Activated gamma-delta T cell treated with anti-CD3 and anti-CD28 coated beads, Interleukin-2, amount 50 U/mL, for 16 hours (primary cell): ENCODE measurements at regions not wholly inside any gene's neighbourhood (a gene's known extent, or its start where the extent isn't known, plus 50 kb on each side); places are given as distances from the start of the nearest gene placed in this dataset.

Experiments used
- DNase-seq: peaks from one replicate; pipeline ENCODE4 v3.0.0-alpha.2; 2020; ENCODE audit warnings: low read depth

DNA sequence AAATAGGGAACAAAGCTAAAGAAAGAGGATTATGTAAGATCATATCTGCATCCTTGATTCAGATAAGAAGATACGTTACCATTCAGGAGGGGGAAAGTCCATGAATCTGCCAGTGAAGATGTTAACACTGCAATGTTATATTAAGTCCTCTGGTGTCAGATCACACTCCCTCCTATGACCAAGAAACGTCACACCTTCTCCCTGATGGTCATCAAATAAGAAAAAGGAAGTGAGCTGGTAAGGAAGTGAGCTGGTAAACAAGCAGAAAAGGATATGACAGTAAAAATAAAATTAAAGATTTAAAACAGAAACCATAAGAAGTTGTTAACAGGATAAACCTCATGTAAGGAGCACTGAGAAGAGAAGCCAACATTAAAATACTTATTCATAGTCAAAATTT lies 340.2 kb downstream of the SEC23A start:
- no peak for DNase-seq

- no peak for DNase-seq
These were observed 340.6 kb downstream of the SEC23A start for GRCh38 chr14:38762426-38762825.

DNA sequence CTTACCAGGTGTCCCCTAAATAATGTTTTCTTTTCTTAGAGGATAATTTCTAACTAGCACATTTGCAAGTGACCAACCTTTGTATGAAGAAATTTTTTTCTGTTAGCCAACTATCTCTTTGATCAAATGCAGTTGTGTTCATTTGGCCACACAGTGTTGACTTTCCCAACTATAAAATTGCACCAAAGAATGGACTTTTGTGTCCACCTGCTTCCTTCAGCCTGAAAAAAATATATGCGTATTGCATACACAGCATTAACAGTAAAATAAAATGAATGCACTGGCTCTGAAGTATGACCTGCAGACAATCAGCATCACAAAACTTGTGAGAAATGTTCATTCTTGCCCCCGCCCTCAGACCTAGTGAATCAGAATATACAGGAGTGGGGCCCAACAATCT lies 342.0 kb downstream of the SEC23A start:
- no peak for DNase-seq

GRCh38 chr14:38758661-38759060 lies 344.4 kb downstream of the SEC23A start:
- no peak for DNase-seq

- no peak for DNase-seq
These were observed 348.0 kb downstream of the SEC23A start for GRCh38 chr14:38755036-38755435.

DNA sequence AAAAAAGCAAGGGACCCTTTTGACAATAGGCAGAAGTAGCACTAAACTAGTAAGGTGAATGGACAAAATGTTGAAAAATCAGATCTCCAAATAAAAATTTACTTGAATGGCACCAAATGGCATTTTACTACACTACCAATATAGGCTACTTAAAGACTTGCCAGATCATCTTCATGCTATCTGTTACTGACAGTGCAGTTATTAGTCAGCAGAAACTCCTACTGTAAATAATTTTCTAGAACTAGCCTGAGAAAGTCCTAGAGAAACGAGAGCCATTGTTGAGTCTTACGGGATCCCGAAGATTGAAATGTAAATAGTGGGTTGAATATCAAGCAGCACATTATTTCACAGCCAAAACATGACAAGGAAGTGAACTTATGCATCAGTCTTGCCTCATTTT lies 350.3 kb downstream of the SEC23A start:
- DNase-seq: no peak

DNA sequence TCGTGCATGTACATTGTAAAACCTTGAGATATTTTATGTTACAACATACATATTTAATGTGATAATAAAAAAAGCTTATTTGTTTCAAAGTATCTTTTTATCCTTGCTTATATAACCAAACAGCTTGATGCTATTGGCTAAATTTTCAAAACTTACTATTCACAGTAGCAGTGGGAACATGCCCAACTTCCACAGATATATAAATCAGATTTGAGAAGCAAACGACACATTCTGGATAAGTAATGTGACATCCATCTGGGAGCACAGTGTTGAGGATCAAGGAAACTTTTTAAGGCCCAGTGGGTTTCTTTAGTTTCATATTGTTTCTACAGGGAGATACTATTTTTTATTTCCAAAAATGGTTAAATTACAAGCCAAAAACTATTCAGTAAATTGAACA lies 350.7 kb downstream of the SEC23A start:
- no peak for DNase-seq

DNA sequence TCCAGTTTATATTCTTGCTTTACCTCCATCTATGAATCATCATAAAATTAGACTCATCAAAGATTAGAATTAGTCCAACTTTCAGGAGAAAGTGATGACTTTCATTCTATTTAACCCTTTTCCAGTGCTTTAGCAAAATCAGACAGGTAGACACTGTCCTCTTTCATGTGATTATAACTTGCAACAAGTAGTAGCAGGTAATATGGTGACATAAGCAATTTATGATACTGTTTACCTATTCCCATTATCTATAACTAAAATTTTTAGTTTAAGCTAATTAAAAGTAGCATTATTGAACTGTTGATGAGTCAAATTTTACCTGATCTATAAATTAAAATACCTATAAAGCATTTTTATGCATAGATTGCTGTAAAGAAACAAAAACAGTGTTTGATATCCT lies 351.6 kb downstream of the SEC23A start:
- DNase-seq: no peak

GRCh38 chr14:38749936-38750335 lies 353.1 kb downstream of the SEC23A start:
- no peak for DNase-seq

DNA sequence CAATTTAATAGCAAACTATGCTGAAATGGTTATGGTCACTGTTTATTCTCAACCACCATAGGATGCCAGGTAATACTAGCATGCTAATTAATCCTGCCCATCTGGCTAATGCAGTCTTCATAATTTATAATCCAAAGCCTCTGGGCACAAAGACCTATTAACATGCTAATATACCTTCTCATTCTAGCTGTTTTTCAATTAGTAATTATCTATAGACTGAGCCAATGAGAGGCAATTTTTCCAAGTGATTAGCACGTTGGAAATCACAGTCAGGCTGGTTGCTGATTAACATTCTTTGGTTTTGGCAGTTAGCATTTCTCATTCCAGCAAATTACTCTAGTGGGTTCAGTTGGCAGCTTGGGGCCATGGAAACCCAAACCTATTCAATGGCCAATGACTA lies 357.2 kb downstream of the SEC23A start:
- no peak for DNase-seq

DNA sequence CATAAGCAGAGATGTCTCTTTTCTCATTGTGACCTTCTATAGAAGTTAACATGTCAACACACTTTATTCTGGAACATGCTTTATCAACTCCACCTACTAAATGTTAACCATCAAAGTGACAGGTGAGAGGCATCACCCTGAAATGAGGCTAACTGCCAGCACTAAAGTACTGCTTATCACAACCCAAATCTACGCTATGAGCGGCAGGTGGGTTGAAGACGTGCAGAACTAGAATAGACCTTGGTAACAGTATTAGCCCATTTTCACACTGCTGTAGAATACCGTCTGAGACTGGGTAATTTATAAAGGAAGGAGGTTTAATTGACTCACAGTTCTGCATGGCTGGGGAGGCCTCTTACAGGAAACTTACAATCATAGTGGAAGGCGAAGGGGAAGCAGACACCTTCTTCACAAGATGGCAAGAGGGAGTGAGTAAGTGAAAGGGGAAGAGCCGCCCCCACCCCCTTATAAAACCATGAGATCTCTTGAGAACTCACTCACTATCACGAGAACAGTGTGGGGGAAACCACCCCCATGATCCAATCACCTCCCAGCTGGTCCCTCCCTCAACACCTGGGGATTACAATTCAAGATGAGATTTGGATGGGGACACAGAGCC lies 359.0 kb downstream of the SEC23A start:
- DNase-seq: no peak

GRCh38 chr14:38737686-38738407 lies 365.2 kb downstream of the SEC23A start:
- no peak for DNase-seq

DNA sequence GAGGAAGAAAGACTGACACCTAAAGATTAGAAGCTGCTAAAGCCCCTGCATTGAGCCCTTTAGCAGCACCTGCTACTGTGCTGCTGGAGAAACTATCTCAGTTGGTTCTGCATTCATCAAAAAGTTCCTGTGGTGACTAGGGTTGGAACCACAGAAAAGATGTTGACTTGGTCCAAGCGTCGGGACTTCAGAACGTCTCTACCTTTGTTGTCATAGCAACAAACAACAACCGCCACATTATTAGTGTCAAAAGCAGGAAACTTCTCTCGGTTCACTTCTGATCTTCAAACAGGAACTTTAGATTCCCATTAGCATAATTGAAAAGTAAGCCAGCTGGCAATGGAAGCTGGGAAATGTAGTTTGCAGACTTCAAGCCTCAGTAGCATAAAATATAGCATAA lies 368.0 kb downstream of the SEC23A start:
- no peak for DNase-seq

DNA sequence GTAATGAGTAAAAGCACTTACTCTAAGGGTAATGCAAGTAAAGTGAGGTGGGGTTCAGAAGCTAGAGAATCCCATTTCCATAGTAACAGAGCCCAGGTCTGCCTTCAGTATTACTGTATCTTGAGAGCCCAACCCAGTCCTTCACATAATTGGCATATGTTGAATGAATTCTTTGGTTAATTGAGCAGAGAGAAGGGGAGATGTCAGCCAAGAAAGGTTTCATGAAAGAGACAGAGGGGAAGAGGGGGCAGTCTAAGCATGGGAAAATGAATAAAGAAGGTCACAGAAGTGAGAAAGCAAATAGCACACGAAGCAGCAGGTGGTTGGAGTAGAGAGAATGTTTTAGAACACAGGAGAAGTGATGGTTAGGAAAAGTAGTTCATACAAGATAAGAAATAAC lies 371.1 kb downstream of the SEC23A start:
- DNase-seq: no peak

DNA sequence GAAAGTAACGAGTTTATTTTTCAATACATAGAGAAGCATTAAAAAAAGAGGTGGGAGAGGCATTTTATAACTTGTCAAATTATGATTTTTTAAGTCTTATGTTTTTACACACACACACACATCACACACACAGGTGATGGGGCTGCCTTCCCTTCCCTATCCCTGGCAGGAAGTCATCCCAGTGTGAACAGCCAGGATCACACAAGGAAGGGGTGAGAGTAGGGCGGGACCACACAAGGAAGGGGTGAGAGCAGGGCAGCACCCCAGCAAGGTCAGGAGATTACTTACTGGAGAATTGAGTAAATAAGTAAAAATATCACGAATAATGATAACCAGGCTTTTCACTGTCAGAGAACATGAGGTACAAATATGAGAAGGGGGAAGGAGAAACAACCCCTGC lies 372.6 kb downstream of the SEC23A start:
- DNase-seq: no peak

DNA sequence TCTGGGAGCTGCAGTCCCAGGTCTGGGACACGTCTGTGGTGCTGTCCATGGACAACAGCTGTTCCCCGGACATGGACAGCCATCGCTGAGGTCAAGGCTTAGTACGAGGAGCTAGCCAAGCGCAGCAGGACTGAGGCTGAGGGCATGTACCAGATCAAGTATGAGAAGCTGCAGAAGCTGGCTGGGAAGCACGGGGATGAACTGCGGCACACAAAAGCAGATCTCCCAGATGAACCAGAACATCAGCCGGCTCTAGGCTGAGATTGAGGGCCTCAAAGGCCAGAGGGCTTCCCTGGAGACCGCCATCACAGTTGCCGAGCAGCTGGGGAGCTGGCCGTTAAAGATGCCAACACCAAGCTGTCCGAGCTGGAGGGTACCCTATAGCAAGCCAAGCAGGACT lies 375.3 kb downstream of the SEC23A start:
- no peak for DNase-seq

DNA sequence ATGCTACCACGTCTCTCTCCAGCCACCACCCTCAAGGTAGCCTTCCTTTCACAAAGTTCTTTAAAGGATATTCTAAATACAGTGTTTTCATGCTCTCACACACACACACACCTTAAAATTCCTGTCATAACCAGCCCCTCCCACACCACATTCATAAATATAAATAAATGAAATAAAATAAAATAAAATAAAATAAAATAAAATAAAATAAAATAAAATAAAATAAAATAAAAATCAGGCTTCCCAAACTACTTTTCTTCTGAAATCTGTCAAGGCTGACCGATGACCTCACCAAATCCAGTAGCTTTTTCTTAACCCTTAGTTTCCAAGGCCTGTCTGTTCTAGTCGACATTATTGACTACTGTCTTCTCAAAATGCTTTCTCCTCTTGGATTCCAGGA lies 378.4 kb downstream of the SEC23A start:
- DNase-seq: no peak

- no peak for DNase-seq
These were observed 379.1 kb downstream of the SEC23A start for GRCh38 chr14:38723959-38724358.

DNA sequence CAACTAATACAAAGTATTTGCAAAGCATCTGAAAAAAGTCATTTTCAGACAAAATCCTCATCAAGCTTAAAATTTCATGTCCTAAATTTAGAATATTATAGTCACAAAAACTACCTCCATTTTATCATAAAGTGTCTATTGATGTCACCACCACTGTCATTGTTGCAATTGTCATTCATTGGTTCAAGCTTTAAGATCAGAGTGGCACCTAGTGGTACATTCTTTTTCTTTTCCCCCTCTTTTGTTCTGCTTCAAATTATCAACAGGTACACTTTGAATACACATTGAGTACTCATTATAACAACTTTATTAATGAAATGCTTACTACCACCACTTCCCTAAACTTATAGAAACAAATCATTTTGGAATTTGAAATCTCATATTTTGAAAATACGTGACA lies 379.8 kb downstream of the SEC23A start:
- no peak for DNase-seq

DNA sequence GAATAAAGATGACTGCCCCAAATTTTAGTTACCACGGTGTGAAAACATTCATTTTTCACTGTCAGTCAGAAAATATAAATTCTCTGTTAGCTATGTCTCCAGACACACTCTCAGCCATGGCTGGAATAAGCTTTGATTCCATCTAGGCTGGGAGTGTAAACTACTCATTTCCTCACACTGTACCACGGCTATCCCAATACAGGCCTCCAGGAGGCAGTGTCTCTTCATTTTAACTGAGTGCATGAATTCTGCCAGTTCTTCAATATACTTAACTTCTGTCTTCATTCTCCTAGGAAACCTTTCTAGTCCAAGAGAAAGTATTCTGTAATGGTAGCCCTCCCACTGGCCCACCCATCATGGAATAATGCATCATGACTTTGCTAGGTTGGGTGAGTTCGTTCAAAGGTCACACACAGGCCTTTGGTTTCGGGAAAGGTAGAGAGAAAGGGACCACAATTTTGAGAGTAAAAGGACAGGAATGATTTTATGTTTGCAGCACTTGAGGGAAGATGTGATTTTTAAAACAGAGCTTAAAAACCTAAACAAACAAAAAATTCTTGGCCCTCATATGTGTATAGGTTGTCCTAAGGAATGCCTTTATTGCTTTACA lies 381.1 kb downstream of the SEC23A start:
- DNase-seq: no peak

DNA sequence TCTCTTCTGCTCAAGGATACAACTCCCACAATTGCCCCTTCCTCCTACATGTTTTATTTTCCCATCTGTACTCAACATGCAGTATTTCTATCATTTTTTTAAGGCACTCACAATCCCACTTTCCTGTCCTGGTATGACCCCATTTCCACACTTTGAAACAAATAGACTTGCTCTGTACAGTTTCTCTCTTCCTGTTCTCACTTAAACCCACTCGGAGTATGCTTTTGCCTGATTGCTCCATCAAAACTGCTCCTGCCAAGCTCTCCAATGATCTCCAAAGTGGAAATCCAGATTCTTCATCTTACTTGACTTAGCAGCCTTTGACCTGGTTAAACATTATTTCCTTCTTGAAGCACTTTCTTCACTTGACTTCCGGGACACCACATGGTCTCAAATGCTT lies 384.5 kb downstream of the SEC23A start:
- no peak for DNase-seq

- DNase-seq: no peak
These were observed 386.1 kb downstream of the SEC23A start for GRCh38 chr14:38716926-38717325.

DNA sequence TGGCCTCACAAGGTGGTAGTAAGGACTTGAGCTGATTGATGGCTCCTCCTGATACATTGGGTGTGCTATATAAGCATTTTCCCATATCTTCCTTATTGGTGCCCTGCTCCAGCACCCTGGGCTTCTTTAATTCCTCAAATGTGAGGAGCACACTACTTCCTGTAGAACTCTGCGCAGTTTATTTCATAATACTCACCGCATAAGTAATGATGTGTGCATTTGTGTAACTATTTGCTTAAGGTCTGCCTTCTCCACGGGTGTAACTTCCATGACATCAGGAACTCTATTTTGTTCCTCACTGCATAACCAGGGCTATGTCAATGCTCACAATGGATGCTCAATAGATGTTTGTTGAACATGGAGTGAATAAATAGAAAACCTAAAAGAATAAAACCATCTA lies 392.2 kb downstream of the SEC23A start:
- no peak for DNase-seq

DNA sequence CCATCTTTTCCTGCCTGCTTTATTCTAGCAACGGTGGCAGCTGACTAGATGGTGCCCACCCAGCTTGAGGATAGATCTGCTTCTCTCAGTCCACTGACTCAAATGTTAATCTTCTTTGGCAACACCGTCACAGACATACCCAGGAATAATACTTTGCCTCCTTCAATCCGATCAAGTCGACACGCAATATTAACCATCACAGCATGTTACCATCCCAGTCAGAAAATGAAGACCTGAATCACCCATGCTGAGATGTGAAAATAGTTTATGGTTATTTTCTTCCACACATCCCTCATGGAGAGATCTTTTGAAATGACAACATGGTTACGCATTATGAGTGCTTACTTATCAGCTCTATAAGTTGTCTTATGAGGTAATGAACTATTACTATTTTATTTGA lies 392.8 kb downstream of the SEC23A start:
- no peak for DNase-seq
